ENCODE measurements at regions not wholly inside any gene's neighbourhood (a gene's known extent, or its start where the extent isn't known, plus 50 kb on each side); places are given as distances from the start of the nearest gene placed in this dataset.

DNA sequence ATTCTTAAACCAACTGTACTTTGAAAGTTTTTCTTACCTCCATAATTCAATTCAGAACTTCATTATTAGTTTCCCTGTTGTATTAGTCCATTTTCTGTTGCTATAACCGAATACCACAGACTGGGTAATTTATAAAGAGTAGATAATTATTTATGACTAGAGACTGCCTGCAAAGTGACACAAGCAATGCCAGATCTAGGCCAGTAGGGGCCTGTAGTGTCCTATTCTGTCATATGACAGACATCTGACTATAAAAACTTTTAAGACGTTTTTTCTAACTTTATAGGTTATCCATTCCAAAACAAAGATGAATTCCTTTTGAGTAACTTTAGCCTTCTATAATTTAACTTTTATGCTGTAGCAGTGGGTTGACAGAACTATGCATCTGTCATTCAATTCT lies 2783.8 kb downstream of the PCDH9 start:
- no peaks in the 10 kb centered on the region for H3K27me3 ChIP-seq (ENCODE audit: insufficient read depth, low read depth, severe bottlenecking)
- TF ChIP-seq, protein P1, sequence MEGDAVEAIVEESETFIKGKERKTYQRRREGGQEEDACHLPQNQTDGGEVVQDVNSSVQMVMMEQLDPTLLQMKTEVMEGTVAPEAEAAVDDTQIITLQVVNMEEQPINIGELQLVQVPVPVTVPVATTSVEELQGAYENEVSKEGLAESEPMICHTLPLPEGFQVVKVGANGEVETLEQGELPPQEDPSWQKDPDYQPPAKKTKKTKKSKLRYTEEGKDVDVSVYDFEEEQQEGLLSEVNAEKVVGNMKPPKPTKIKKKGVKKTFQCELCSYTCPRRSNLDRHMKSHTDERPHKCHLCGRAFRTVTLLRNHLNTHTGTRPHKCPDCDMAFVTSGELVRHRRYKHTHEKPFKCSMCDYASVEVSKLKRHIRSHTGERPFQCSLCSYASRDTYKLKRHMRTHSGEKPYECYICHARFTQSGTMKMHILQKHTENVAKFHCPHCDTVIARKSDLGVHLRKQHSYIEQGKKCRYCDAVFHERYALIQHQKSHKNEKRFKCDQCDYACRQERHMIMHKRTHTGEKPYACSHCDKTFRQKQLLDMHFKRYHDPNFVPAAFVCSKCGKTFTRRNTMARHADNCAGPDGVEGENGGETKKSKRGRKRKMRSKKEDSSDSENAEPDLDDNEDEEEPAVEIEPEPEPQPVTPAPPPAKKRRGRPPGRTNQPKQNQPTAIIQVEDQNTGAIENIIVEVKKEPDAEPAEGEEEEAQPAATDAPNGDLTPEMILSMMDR (IDR thresholded peaks at IDR 0.05; ENCODE audit: low read depth, low read length) = no peak
- H3K27ac ChIP-seq = no peak overlapping the region
- no peaks in the 10 kb centered on the region for H3K36me3 ChIP-seq
- H3K9me3 ChIP-seq (ENCODE audit: severe bottlenecking) = no peaks in the 10 kb centered on the region
- no peak for DNase-seq
- H3K4me3 ChIP-seq (ENCODE audit: low read depth, low read length) = no peak overlapping the region

- no peaks in the 10 kb centered on the region for H3K27me3 ChIP-seq (ENCODE audit: insufficient read depth, low read depth, severe bottlenecking)
- H3K27ac ChIP-seq = no peak overlapping the region
- DNase-seq = no peak
- no peaks in the 10 kb centered on the region for H3K36me3 ChIP-seq
- no peaks in the 10 kb centered on the region for H3K9me3 ChIP-seq (ENCODE audit: severe bottlenecking)
- TF ChIP-seq, protein P1 (IDR thresholded peaks at IDR 0.05; ENCODE audit: low read depth, low read length) = no peak
- H3K4me3 ChIP-seq (ENCODE audit: low read depth, low read length) = no peak overlapping the region
Measured at GRCh38 chr13:64441740-64442139, 2788.4 kb downstream of the PCDH9 start.

DNA sequence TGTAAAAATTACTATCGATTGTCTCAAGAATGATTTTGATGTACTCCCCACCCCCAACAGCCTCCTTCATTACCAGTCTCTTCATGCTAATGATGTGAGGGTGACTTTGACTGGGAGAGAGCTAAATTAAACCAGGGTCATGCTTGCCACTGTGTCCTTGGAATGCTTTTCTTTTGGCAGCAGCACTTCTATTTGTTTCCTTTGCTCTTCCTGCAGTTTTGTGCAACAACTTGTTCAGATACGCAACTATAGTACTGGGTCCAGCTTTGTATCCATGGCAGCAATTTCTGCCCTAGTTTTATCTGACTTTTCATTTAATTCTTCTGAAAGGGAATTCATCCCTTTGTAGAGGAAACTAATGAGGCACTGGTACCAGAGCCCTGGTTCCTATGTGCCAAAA lies 2792.1 kb downstream of the PCDH9 start:
- Histone ChIP-seq H3K4me3 (ENCODE audit: low read depth, low read length) (no peak overlapping the region), H3K27me3 (ENCODE audit: insufficient read depth, low read depth, severe bottlenecking) (no peaks in the 10 kb centered on the region), H3K9me3 (ENCODE audit: severe bottlenecking) (no peaks in the 10 kb centered on the region), H3K36me3 (no peaks in the 10 kb centered on the region), H3K27ac (no peak overlapping the region)
- no peak for DNase-seq
- TF ChIP-seq, protein P1 (IDR thresholded peaks at IDR 0.05; ENCODE audit: low read depth, low read length) = no peak

DNA sequence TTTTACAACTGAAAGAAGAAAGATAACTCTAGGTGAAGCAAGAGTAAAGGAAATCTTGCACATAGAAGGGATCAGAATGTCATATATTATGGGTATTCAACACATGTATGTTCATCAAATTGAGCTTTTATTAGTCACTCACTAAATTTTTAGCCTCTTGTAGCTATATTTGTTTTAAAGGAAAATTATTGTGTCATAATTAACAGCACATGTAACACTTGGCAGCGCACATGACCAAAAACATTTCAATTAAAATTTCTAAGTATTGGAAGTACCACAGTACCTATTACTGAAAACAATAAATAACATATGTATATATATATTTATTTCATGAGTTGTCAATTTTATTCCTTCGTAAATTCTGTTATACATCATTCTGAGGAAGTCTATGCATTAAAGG lies 2800.4 kb downstream of the PCDH9 start:
- no peak overlapping the region for H3K4me3 ChIP-seq (ENCODE audit: low read depth, low read length)
- H3K27ac ChIP-seq = no peak overlapping the region
- no peaks in the 10 kb centered on the region for H3K36me3 ChIP-seq
- TF ChIP-seq, protein P1 (IDR thresholded peaks at IDR 0.05; ENCODE audit: low read depth, low read length) = no peak
- no peaks in the 10 kb centered on the region for H3K9me3 ChIP-seq (ENCODE audit: severe bottlenecking)
- no peak for DNase-seq
- H3K27me3 ChIP-seq (ENCODE audit: insufficient read depth, low read depth, severe bottlenecking) = no peaks in the 10 kb centered on the region

DNA sequence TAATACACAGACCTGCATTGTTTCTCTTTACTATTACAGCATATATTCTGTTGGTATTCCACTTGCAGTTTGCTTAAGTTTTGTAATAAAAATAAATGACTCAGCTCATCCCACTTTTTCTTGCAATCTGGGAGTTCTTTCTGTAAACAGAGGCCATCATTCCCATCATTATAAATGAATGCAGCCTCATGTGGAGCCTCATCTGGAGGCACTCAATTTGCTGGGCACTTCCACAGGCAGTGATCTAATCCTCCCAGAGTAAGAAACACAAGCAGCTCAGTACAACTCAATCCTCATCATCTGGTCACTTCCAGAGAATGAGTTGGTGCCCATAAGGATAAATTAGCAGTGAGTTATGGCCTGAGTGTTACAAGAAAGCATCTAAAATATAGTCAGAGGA lies 2801.9 kb downstream of the PCDH9 start:
- peak; percentile 7 for DNase-seq
- Histone ChIP-seq H3K36me3 (no peaks in the 10 kb centered on the region), H3K9me3 (ENCODE audit: severe bottlenecking) (no peaks in the 10 kb centered on the region), H3K4me3 (ENCODE audit: low read depth, low read length) (no peak overlapping the region), H3K27ac (no peak overlapping the region), H3K27me3 (ENCODE audit: insufficient read depth, low read depth, severe bottlenecking) (no peaks in the 10 kb centered on the region)
- TF ChIP-seq, protein P1 (IDR thresholded peaks at IDR 0.05; ENCODE audit: low read depth, low read length) = no peak

GRCh38 chr13:64423467-64423866 lies 2806.7 kb downstream of the PCDH9 start:
- no peak for DNase-seq
- H3K36me3 ChIP-seq = no peaks in the 10 kb centered on the region
- no peak overlapping the region for H3K27ac ChIP-seq
- no peaks in the 10 kb centered on the region for H3K9me3 ChIP-seq (ENCODE audit: severe bottlenecking)
- no peak overlapping the region for H3K4me3 ChIP-seq (ENCODE audit: low read depth, low read length)
- TF ChIP-seq, protein P1 (IDR thresholded peaks at IDR 0.05; ENCODE audit: low read depth, low read length) = no peak
- no peaks in the 10 kb centered on the region for H3K27me3 ChIP-seq (ENCODE audit: insufficient read depth, low read depth, severe bottlenecking)
